Vagina (tissue), 2 donors: ENCODE measurements at regions not wholly inside any gene's neighbourhood (a gene's known extent, or its start where the extent isn't known, plus 50 kb on each side); places are given as distances from the start of the nearest gene placed in this dataset.
"Not testable (repeated sequence)": the region's sequence is repeated elsewhere in the genome, so short reads cannot be mapped to it uniquely, and the experiment has no call there.

Experiments
- DNase-seq, 2 donors: peaks; one replicate each; pipeline ENCODE4 v3.0.0-alpha.2; 2017; ENCODE audit errors: extremely low spot score in 2 of 2
- H3K27ac ChIP-seq: fragments of 200-600 bp; sonication (generic); one replicate; pipeline ENCODE4 v1.5.1; 2019
- H3K27me3 ChIP-seq: fragments of 200-600 bp; sonication (generic); one replicate; pipeline ENCODE4 v1.5.1; 2019
- H3K36me3 ChIP-seq, 2 donors: fragments of 200-600 bp; sonication (generic); one replicate each; pipeline ENCODE4 v1.5.1; 2017 to 2019
- H3K4me1 ChIP-seq: fragments of 200-600 bp; sonication (generic); one replicate; pipeline ENCODE4 v1.5.1; 2019
- H3K4me3 ChIP-seq, 2 donors: fragments of 200-600 bp; sonication (generic); 1 replicate in 1 of 2; 2 replicates in 1 of 2; pipeline ENCODE4 v1.5.1; 2016 to 2019
- H3K9me3 ChIP-seq: fragments of 200-600 bp; sonication (generic); one replicate; pipeline ENCODE4 v1.5.1; 2019
- POLR2A ChIP-seq, 2 donors: fragments of 450-650 bp; IDR thresholded peaks; one replicate each; pipeline ENCODE4 v1.6.1; 2017; ENCODE audit warnings: antibody characterized with exemption in 2 of 2, mild to moderate bottlenecking in 2 of 2, moderate library complexity in 2 of 2
- POLR2AphosphoS5 ChIP-seq, 2 donors: sonication (generic); formaldehyde crosslinking; IDR thresholded peaks; one replicate each; pipeline ENCODE4 v1.9.0; 2017; ENCODE audit warnings: antibody characterized with exemption in 2 of 2, mild to moderate bottlenecking in 2 of 2, low read depth in 1 of 2; ENCODE audit not compliant: insufficient read depth in 1 of 2
- intact Hi-C: fragments of 100-400 bp; cut with DNase I; formaldehyde crosslinking; loops from one replicate; pipeline ENCODE4 v1.15.1; 2023
- TF ChIP-seq, protein P1 (sequence below), 3 experiments: fragments of 450-650 bp in 2 of 3; fragments of 200-600 bp in 1 of 3; sonication (generic) in 1 of 3; IDR thresholded peaks; one replicate each; pipeline ENCODE4 v1.5.1; 2017 to 2019; ENCODE audit warnings: antibody characterized with exemption in 3 of 3, mild to moderate bottlenecking in 2 of 3, moderate library complexity in 2 of 3

- intact Hi-C loops: no loop called here
- no peak for DNase-seq
- Histone ChIP-seq H3K9me3 (no peaks in the 10 kb centered on the region), H3K27ac (no peak overlapping the region), H3K27me3 (no peaks in the 10 kb centered on the region), H3K36me3 (no peaks in the 10 kb centered on the region), H3K4me1 (no peaks in the 10 kb centered on the region), H3K4me3 (no peak overlapping the region)
- TF ChIP-seq, protein P1, sequence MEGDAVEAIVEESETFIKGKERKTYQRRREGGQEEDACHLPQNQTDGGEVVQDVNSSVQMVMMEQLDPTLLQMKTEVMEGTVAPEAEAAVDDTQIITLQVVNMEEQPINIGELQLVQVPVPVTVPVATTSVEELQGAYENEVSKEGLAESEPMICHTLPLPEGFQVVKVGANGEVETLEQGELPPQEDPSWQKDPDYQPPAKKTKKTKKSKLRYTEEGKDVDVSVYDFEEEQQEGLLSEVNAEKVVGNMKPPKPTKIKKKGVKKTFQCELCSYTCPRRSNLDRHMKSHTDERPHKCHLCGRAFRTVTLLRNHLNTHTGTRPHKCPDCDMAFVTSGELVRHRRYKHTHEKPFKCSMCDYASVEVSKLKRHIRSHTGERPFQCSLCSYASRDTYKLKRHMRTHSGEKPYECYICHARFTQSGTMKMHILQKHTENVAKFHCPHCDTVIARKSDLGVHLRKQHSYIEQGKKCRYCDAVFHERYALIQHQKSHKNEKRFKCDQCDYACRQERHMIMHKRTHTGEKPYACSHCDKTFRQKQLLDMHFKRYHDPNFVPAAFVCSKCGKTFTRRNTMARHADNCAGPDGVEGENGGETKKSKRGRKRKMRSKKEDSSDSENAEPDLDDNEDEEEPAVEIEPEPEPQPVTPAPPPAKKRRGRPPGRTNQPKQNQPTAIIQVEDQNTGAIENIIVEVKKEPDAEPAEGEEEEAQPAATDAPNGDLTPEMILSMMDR (IDR thresholded peaks at IDR 0.05): no peak
- TF ChIP-seq POLR2AphosphoS5 (IDR thresholded peaks at IDR 0.05; ENCODE audit: insufficient read depth in 1 of 2, low read depth in 1 of 2): no peak
- no peak for TF ChIP-seq POLR2A (IDR thresholded peaks at IDR 0.05)
These were observed 399.2 kb downstream of the IPO8 start for GRCh38 chr12:30296486-30296885.

- TF ChIP-seq POLR2A (IDR thresholded peaks at IDR 0.05): no peak
- TF ChIP-seq POLR2AphosphoS5 (IDR thresholded peaks at IDR 0.05; ENCODE audit: insufficient read depth in 1 of 2, low read depth in 1 of 2): no peak
- TF ChIP-seq, protein P1 (IDR thresholded peaks at IDR 0.05): no peak
- DNase-seq: no peak
- no peak overlapping the region for H3K4me3 ChIP-seq
- H3K9me3 ChIP-seq: no peaks in the 10 kb centered on the region
- no peaks in the 10 kb centered on the region for H3K27me3 ChIP-seq
- intact Hi-C loops: no loop called here
- no peaks in the 10 kb centered on the region for H3K36me3 ChIP-seq
- no peak overlapping the region for H3K27ac ChIP-seq
- no peaks in the 10 kb centered on the region for H3K4me1 ChIP-seq
These were observed 409.2 kb downstream of the IPO8 start for GRCh38 chr12:30286345-30286926.

DNA sequence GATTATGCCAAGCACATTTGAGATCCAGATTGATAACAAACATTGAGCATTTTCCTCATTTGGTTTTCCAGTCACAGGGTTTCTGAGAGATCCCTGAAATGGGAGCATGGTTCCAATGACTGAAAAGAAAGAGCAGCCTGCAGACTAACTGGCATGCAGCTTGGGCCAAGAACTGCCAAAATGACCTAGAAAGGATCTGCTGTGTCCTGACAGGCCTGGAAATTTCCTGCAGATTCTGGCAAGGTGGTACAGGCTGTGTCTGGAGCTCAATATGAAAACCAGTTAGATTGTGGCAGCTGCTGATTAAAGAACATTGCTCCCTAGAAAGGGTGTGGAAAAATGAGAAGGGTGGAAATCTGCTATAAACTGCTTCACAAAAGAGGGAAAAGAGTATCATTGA is 417.3 kb downstream of the IPO8 start:
- DNase-seq: no peak
- no peaks in the 10 kb centered on the region for H3K4me1 ChIP-seq
- no peaks in the 10 kb centered on the region for H3K27me3 ChIP-seq
- TF ChIP-seq, protein P1 (IDR thresholded peaks at IDR 0.05): no peak
- TF ChIP-seq POLR2AphosphoS5 (IDR thresholded peaks at IDR 0.05; ENCODE audit: insufficient read depth in 1 of 2, low read depth in 1 of 2) (no peak), POLR2A (IDR thresholded peaks at IDR 0.05) (no peak)
- H3K27ac ChIP-seq: no peak overlapping the region
- no peak overlapping the region for H3K4me3 ChIP-seq
- H3K9me3 ChIP-seq: no peaks in the 10 kb centered on the region
- H3K36me3 ChIP-seq: no peaks in the 10 kb centered on the region
- intact Hi-C loops: no loop called here

- intact Hi-C loops: not testable (repeated sequence)
These were observed 423.2 kb downstream of the IPO8 start for GRCh38 chr12:30272515-30272914.

DNA sequence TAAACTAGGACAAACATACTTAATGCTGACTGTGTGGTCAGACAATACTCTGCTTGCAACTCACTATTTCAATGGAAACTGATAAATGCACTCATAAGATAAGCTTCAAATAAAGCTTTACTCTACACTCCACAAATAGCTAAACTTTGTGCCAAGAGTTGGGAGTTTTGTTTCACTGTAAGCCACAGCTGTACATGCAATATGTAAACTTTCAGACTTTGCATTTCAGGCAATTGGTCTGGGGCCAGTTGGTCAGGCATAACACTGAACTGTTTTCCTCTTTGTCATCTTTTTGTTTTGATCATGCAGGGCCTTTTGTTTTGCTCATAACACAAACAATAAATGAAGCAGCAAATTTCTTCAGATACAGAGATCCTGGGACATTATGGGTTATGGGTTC is 426.2 kb downstream of the IPO8 start:
- Histone ChIP-seq H3K27me3 (no peaks in the 10 kb centered on the region), H3K9me3 (no peaks in the 10 kb centered on the region), H3K36me3 (no peaks in the 10 kb centered on the region), H3K27ac (no peak overlapping the region), H3K4me3 (no peak overlapping the region), H3K4me1 (no peaks in the 10 kb centered on the region)
- DNase-seq: no peak
- intact Hi-C loops: no loop called here
- TF ChIP-seq POLR2A (IDR thresholded peaks at IDR 0.05) (no peak), POLR2AphosphoS5 (IDR thresholded peaks at IDR 0.05; ENCODE audit: insufficient read depth in 1 of 2, low read depth in 1 of 2) (no peak)
- TF ChIP-seq, protein P1 (IDR thresholded peaks at IDR 0.05): no peak

More at GRCh38 chr12:30272515-30272914, 423.2 kb downstream of the IPO8 start:
- not testable (repeated sequence) for DNase-seq, H3K4me3 ChIP-seq, H3K4me1 ChIP-seq, H3K27me3 ChIP-seq, H3K9me3 ChIP-seq, H3K27ac ChIP-seq, H3K36me3 ChIP-seq
